GM12878 (cell line): ENCODE measurements at regions not wholly inside any gene's neighbourhood (a gene's known extent, or its start where the extent isn't known, plus 50 kb on each side); places are given as distances from the start of the nearest gene placed in this dataset.

Source experiments
- ATAC-seq: fragments of 200-7000 bp; cut with Tn5 transposase; 3 replicates; pipeline ENCODE4 v1.9.1; 2020; ENCODE audit warnings: mild to moderate bottlenecking, moderate library complexity
- BruUV-seq: library from RNA; stranded (reverse); fragments of 400-500 nt; replicated peaks from 2 replicates; lab custom pipeline; 2021; lab: Mats Ljungman, UMichigan
- CTCF ChIA-PET: fragments of 300-600 bp; sonication (Branson Sonifier 250); formaldehyde crosslinking; extraction: SDS; loops from one replicate; lab custom pipeline; 2021; ENCODE audit warnings: inconsistent platforms; lab: Yijun Ruan, JAX
- POLR2A ChIA-PET: fragments of 350-600 bp; formaldehyde crosslinking; extraction: SDS; loops from one replicate; lab custom pipeline; 2021; ENCODE audit warnings: inconsistent platforms; lab: Charles Lee
- RAD21 ChIA-PET: fragments of 300-600 bp; sonication (Branson Sonifier 250); formaldehyde crosslinking; loops from one replicate; lab custom pipeline; 2023; ENCODE audit warnings: antibody characterized with exemption; ENCODE audit not compliant: unreplicated experiment; lab: Charles Lee
- SMC1A ChIA-PET: fragments of 300-600 bp; sonication (Branson Sonifier 250); formaldehyde crosslinking; loops from one replicate; lab custom pipeline; 2023; ENCODE audit not compliant: unreplicated experiment, uncharacterized antibody; lab: Charles Lee
- DNase-seq: peaks from one replicate; pipeline ENCODE4 v3.0.0-alpha.2; 2011; ENCODE audit warnings: low read depth, low spot score
- FAIRE-seq: peaks from 3 replicates; lab custom pipeline; 2011; peaks lifted over from hg19 to GRCh38; lab: Jason Lieb, UNC
- H2AFZ ChIP-seq: 2 replicates; pipeline ENCODE4 v1.6.0; 2011; ENCODE audit warnings: low read depth, low read length, control low read depth; ENCODE audit not compliant: control insufficient read depth
- H3K27ac ChIP-seq: 2 replicates; pipeline ENCODE4 v1.5.1; 2011; ENCODE audit warnings: control low read depth; ENCODE audit not compliant: control insufficient read depth, insufficient read depth
- H3K27me3 ChIP-seq, 2 experiments: replicated peaks in 1 of 2; 2 replicates each; pipeline versions ENCODE4 v1.6.0 to v1.6.1; 2011; ENCODE audit warnings: low read length in 1 of 2; ENCODE audit not compliant: control insufficient read depth in 2 of 2, insufficient read depth in 2 of 2
- H3K36me3 ChIP-seq, 2 experiments: 2 replicates each; pipeline ENCODE4 v1.5.1; 2011; ENCODE audit warnings: low read length in 1 of 2; ENCODE audit not compliant: control insufficient read depth in 2 of 2, insufficient read depth in 2 of 2
- H3K4me1 ChIP-seq: 2 replicates; pipeline ENCODE4 v1.6.1; 2011; ENCODE audit warnings: mild to moderate bottlenecking, low read length, moderate library complexity, mixed read lengths; ENCODE audit not compliant: control insufficient read depth, insufficient read depth
- H3K4me2 ChIP-seq: 2 replicates; pipeline ENCODE4 v1.6.0; 2011; ENCODE audit warnings: control low read depth; ENCODE audit not compliant: control insufficient read depth, insufficient read depth
- H3K4me3 ChIP-seq: fragments of 200-600 bp; sonication (generic); 2 replicates; pipeline ENCODE4 v1.5.1; 2016
- H3K79me2 ChIP-seq: 2 replicates; pipeline ENCODE4 v1.6.0; 2011; ENCODE audit warnings: low read length; ENCODE audit not compliant: control insufficient read depth, insufficient read depth
- H3K9ac ChIP-seq: 2 replicates; pipeline ENCODE4 v1.8.0; 2011; ENCODE audit warnings: low read length, control low read depth, mixed read lengths; ENCODE audit not compliant: control insufficient read depth, insufficient read depth
- H3K9me3 ChIP-seq: replicated peaks from 3 replicates; pipeline ENCODE4 v1.5.1; 2011; ENCODE audit warnings: mild to moderate bottlenecking, low read length; ENCODE audit not compliant: control insufficient read depth, insufficient read depth
- H4K20me1 ChIP-seq: 2 replicates; pipeline ENCODE4 v1.6.0; 2011; ENCODE audit not compliant: control insufficient read depth, insufficient read depth
- ATF2 ChIP-seq: IDR thresholded peaks from 2 replicates; pipeline ENCODE4 v1.6.1; 2012; ENCODE audit warnings: low read length, inconsistent platforms
- CTCF ChIP-seq, 3 experiments: IDR thresholded peaks in 2 of 3; conservative IDR thresholded peaks in 1 of 3; 2 replicates each; pipeline ENCODE4 v1.5.1; 2011; ENCODE audit warnings: low read depth in 3 of 3, low read length in 3 of 3, mild to moderate bottlenecking in 3 of 3, control low read depth in 2 of 3, moderate library complexity in 2 of 3, inconsistent platforms in 1 of 3, mixed read lengths in 1 of 3; ENCODE audit not compliant: control insufficient read depth in 2 of 3, insufficient read depth in 1 of 3; ENCODE audit errors: extremely low read depth in 1 of 3
- HSF1 ChIP-seq: fragments of 150-350 bp; IDR thresholded peaks from 2 replicates; pipeline ENCODE4 v1.6.1; 2014; ENCODE audit warnings: mild to moderate bottlenecking, low read depth, low read length
- NR2C2 ChIP-seq: IDR thresholded peaks from 2 replicates; pipeline ENCODE4 v1.6.1; 2011; ENCODE audit warnings: borderline replicate concordance, low read depth; ENCODE audit not compliant: control insufficient read depth, insufficient read length
- RAD21 ChIP-seq: IDR thresholded peaks from 2 replicates; pipeline ENCODE4 v1.6.1; 2011; ENCODE audit warnings: mild to moderate bottlenecking, low read depth, low read length, moderate library complexity; ENCODE audit not compliant: insufficient read depth
- RCOR1 ChIP-seq: conservative IDR thresholded peaks from 2 replicates; pipeline ENCODE4 v1.6.1; 2012; ENCODE audit warnings: low read depth, low read length, improper control_type of control experiment
- TCF12 ChIP-seq: IDR thresholded peaks from 2 replicates; pipeline ENCODE4 v1.6.1; 2011; ENCODE audit warnings: low read depth, mild to moderate bottlenecking, low read length
- USF1 ChIP-seq: IDR thresholded peaks from 2 replicates; pipeline ENCODE4 v1.6.1; 2011; ENCODE audit warnings: borderline replicate concordance, low read depth, mild to moderate bottlenecking, moderate library complexity, mixed read lengths, low read length; ENCODE audit not compliant: insufficient read depth; ENCODE audit errors: extremely low read length
- ZZZ3 ChIP-seq: IDR thresholded peaks from 2 replicates; pipeline ENCODE4 v1.6.1; 2011; ENCODE audit warnings: low read depth; ENCODE audit not compliant: control insufficient read depth, insufficient read length
- in situ Hi-C: fragments of 300-500 bp; cut with MboI; formaldehyde crosslinking; loops from 9 replicates; pipeline ENCODE4 v1.14.3; 2018; ENCODE audit warnings: mixed read lengths
- intact Hi-C: fragments of 100-400 bp; cut with micrococcal nuclease; formaldehyde crosslinking; loops from one replicate; pipeline ENCODE4 v1.14.2; 2022; ENCODE audit not compliant: unreplicated experiment

DNA sequence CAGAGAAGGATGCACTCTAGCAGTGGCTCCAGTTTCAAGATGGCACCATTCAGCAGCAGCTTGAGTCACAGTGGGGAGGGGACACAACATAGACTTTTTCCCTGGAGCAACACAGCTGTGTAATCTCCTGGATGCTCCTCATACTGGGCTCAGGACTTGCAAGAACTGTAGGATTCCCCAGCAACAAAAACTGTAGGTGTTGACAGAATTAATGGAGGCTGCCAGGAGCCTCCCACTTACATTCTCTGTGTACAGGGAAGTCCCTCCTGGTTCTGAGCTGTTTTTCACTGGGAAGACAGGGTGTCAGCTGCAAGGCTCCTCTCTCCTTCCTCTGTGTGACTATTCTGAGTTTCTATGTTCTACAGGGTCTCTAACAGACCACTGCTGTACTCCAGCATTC lies 217.9 kb downstream of the KIF21A start:
- RAD21 ChIA-PET, result no interaction called here
- Histone ChIP-seq H3K4me2 (no peak overlapping the region), H3K79me2 (no peaks in the 10 kb centered on the region), H3K27me3 (no peaks in the 10 kb centered on the region), H4K20me1 (no peaks in the 10 kb centered on the region), H3K9me3 (no peaks in the 10 kb centered on the region), H2AFZ (no peak overlapping the region), H3K4me3 (no peak overlapping the region)
- intact Hi-C loops, result no loop called here
- DNase-seq (no peak), ATAC-seq (no peak)
- SMC1A ChIA-PET, result no interaction called here
- CTCF ChIA-PET, result no interaction called here
- TF ChIP-seq CTCF (IDR thresholded peaks at IDR 0.05 in 2 of 3, conservative IDR thresholded peaks at IDR 0.05 in 1 of 3; ENCODE audit: control insufficient read depth in 2 of 3, extremely low read depth in 1 of 3, insufficient read depth in 1 of 3, low read depth in 3 of 3, low read length in 3 of 3), result no peak
- no peak for TF ChIP-seq USF1
- no peak for TF ChIP-seq NR2C2
- TF ChIP-seq HSF1, result no peak
- TF ChIP-seq TCF12, result no peak
- TF ChIP-seq ATF2, result no peak
- TF ChIP-seq RCOR1, result no peak
- TF ChIP-seq RAD21, result no peak
- TF ChIP-seq ZZZ3, result no peak
- TF ChIP-seq, all 136 proteins: peak for 0
- Histone ChIP-seq H3K27ac (no peak overlapping the region), H3K9ac (no peak overlapping the region), H3K36me3 (no peaks in the 10 kb centered on the region), H3K4me1 (no peaks in the 10 kb centered on the region)
- POLR2A ChIA-PET, result no interaction called here
- BruUV-seq, result no TSS peak
- FAIRE-seq, result no peak
- in situ Hi-C loops, result no loop called here
